Stimulated activated CD4-positive, alpha-beta T cell treated with anti-CD3 and anti-CD28 coated beads, Interleukin-1b, Interleukin-23, amount 100 ng/mL, for 48 hours (primary cell): ENCODE measurements at regions not wholly inside any gene's neighbourhood (a gene's known extent, or its start where the extent isn't known, plus 50 kb on each side); places are given as distances from the start of the nearest gene placed in this dataset.
A peak's percentile ranks its signal among the peaks of the same experiment; 100 is the strongest.
"Not testable (repeated sequence)": the region's sequence is repeated elsewhere in the genome, so short reads cannot be mapped to it uniquely, and the experiment has no call there.

ENCODE experiments used
- DNase-seq: peaks from one replicate; pipeline ENCODE4 v3.0.0-alpha.2; 2020

DNA sequence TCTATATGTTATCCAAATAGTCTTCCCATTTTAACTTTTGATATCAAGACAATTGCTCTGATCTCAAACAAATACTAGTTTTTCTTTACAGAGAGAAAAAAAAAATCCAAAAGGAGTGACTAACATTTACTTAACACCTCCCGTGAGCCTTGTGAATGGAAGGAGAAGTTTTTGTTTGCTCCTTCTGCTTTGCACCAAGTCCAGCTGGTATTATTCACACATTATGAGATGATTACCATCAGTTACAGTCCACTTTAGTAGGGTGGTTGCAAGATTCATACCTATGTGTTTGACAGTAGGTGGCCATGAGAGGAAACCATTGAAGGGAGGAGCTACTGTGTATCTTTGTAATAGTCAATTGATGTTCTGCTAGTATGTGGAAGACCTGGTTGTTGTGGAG lies 443.4 kb upstream of the ZP4 start:
- DNase-seq: no peak

- DNase-seq: no peak
Measured at GRCh38 chr1:238331557-238331956, 440.8 kb upstream of the ZP4 start.

DNA sequence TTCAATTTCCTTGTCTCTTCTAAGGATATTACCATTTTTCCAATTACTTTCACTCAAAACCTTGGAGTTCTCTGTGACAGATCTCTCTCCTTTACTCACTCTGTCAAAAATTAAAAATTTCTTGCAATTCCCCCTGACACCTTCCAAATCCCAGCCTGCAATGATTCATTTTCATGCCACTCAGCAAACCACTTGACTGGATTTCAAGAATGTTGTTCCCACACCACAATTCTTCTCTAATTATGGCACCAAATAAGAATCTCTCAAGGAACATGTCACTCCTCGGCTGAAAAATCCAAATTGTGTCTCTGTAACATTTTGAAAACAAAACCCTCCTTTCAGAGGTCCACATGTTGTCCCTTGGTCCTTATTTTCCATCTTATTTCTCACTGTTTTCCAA lies 438.9 kb upstream of the ZP4 start:
- DNase-seq: no peak

- DNase-seq: not testable (repeated sequence)
Measured at GRCh38 chr1:238327033-238327432, 436.3 kb upstream of the ZP4 start.

DNA sequence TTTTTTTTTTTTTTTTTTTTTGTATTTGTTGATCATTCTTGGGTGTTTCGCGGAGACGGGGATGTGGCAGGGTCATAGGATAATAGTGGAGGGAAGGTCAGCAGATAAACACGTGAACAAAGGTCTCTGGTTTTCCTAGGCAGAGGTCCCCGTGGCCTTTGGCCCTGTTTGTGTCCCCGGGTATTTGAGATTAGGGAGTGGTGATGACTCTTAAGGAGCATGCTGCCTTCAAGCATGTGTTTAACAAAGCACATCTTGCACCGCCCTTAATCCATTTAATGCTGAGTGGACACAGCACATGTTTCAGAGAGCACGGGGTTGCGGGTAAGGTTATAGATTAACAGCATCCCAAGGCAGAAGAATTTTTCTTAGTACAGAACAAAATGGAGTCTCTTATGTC lies 435.8 kb upstream of the ZP4 start:
- DNase-seq: not testable (repeated sequence)

GRCh38 chr1:238324211-238324864 lies 433.6 kb upstream of the ZP4 start:
- DNase-seq: no peak

DNA sequence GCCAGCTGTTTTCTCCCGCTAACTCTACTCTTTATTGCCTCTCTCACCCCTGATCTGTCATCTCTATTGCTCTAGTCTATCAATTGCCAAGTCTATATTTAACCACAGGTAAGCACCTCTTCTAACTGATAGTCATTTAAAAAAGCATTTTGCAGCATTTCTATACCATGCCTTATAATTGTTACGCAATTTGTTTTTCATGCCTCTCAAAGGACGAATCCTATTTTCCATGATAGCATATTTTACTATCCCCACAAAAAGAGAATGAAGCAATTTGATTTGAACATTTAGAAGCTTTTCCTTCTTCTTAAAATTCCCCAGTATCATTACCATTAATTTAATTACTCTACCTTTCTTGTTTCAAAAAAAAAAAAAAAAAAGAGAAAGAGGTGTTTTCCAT lies 432.8 kb upstream of the ZP4 start:
- DNase-seq: no peak

- no peak for DNase-seq
Measured at GRCh38 chr1:238319957-238320356, 429.2 kb upstream of the ZP4 start.

DNA sequence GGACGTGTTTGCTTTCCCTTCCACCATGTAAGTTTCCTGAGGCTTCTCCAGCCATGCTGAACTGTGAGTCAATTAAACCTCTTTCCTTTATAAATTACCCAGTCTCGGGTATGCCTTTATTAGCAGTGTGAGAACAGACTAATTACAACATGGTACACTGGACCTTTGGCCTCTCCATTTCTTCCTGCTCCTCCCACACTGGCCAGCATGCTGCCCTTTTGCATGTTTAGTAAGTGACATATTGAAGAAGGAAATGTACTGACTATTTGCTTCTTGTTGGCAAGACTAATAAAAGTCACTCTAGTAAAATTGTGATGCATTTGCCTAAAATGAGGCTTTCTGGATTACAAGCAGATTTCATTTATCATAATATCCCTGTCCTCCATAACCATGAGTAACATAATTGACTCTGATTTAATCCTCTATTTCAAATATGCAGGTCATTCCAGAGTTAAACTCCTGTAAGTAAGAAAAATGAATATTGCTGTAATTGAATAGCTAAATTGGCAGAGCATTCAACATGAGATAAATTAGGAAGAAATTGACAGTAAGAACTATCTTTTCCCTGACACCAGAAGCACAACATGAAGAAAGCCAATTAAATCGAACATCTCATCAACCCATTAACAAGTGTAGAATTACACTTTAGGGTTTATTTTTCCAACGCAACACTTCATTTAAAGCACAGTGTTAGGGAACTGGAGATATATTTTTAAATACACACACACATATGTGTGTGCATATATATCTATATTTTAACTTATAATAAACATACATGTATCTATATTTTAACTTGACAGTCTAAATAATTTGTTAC lies 427.8 kb upstream of the ZP4 start:
- DNase-seq: no peak

GRCh38 chr1:238312969-238313368 lies 422.2 kb upstream of the ZP4 start:
- no peak for DNase-seq

GRCh38 chr1:238306411-238306810 lies 415.7 kb upstream of the ZP4 start:
- no peak for DNase-seq

DNA sequence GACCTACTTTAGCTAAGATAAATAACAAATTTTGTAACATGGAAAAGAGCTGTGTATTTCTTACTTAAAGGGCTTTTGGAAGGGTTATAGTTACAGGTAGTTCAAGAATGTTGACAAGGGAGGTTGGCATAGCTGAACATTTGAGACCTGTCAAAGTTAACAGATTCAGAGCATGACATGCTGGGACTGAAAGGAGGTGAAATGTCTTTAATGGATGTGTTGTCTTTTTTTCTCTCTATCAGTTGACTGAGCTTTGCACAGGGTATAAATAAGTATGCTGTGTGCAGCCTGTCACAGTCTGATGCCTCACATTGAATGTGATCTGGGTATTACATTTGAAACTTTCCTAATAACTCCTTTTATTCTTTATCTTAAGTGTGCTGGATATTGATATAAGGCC lies 411.9 kb upstream of the ZP4 start:
- no peak for DNase-seq

GRCh38 chr1:238296371-238296770 lies 405.6 kb upstream of the ZP4 start:
- DNase-seq: no peak

- DNase-seq: no peak
Measured at GRCh38 chr1:238293075-238293474, 402.4 kb upstream of the ZP4 start.

DNA sequence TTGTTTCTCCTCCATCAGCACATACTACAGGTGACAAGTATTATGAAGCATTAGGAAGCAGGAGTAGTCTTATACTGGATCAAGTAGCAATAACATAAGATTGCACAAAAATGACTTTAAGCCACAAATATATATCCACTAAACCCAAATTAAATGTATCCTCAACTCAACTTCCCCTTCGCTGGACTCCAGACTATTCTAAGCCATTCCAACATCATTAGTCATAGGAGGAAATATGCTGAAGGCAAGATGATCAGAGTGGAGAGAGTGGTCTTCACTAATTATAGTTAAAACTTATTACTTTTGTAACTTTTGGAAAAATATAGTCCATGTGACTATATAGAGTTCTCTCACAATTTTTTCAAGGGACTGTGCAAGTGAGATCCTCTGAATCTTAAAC lies 390.7 kb upstream of the ZP4 start:
- no peak for DNase-seq

DNA sequence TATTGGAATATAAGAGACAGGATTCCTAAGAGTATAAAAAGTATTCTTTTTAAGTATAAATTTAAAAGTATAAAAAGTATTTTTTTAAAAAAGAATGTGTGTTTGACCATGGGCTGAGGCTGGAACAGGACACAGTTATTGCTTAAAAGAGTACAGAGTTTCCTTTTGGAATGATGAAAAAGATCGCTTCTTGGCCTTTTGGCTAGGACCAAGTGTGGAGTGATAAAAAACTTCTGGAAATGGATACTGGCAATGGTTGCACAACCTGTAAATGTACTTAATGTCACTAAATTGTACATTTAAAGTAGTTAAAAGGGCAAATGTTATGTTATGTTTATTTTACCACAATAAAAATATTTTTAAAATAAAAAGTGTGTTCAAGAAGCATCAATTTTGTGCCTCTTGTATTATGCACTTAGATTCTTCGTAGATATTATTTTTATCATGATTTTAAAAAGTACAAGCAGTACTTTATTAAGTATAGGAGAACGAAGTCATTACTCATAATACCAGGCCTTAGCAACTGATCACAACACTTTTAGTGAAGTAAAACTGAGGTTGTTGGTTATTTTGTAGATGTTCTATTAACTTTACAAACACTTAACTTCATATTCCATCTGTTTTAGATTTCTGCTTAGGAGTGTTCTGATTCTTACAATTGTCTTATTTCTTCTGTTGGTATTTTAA lies 389.1 kb upstream of the ZP4 start:
- DNase-seq: no peak

GRCh38 chr1:238272145-238272544 lies 381.4 kb upstream of the ZP4 start:
- no peak for DNase-seq

DNA sequence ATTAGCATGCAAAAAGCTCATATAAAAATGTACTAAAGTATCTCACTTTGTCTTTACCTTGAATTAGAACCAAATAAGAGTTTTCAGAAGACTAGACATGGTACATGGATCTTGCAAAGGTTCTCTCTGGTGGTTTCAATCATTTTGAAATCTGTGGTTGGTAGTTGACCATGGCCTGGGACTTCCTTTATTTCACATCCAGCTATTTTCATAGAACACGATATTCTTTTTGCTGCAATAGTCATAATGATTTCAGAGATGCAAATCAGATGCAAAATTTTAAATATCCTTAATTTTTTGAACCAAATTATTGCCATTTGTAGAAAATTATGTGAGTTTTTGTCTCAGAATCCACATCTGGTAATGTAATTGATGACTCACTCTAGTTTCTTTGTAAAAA lies 375.1 kb upstream of the ZP4 start:
- DNase-seq: no peak

- no peak for DNase-seq
Measured at GRCh38 chr1:238264951-238265350, 374.2 kb upstream of the ZP4 start.

DNA sequence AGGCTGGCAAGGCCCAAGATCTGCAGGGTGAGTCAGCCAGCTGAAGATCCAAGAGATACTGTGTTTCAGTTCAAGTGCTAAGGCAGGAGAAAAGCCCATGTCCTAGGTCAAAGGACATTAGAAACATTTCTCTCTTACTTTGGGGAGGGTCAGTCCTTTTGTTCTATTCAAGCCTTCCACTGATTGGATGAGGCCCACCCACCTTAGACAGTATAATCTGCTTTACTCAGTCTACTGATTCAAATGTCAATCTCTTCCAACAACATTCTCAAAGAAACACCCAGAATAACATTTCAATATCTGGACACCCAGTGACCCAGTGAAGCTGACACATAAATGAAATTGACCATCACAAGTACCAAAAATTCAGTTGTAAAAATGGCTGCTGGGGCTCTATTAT lies 367.8 kb upstream of the ZP4 start:
- DNase-seq: no peak

DNA sequence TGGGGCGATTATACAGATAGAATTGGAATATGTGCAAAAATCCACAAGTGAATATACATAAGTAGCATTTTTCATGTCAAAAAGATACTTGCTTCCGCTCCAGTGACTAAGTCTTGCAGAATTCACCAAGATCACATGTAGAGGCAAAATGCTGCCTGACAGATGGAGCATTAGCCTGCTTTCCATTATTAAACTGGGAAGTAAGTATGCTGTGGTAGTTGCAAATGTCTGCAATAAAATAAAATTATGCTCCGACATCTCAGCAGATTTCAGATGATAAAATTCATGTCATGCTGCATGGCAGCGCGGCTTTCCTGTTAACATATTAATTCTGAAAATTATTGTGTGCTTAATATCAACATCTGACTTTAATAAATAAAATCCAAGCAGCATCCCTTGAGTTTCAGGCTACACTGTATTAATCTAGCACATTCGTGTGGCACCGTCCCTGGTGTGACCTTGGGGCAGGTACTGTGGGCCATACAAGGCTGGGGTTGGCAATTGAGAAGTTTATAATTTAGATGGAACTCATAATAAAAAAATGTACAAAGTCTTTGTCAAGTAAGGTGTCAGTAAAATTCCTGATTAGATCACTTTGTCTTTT lies 366.4 kb upstream of the ZP4 start:
- DNase-seq: no peak

GRCh38 chr1:238254935-238255334 lies 364.2 kb upstream of the ZP4 start:
- DNase-seq: no peak

- DNase-seq: peak; percentile 16
Measured at GRCh38 chr1:238252033-238252802, 361.5 kb upstream of the ZP4 start.
